Pancreas (tissue), 10 donors: ENCODE measurements at regions not wholly inside any gene's neighbourhood (a gene's known extent, or its start where the extent isn't known, plus 50 kb on each side); places are given as distances from the start of the nearest gene placed in this dataset.

Source experiments
- ATAC-seq, 4 donors: fragments of 200-7000 bp; cut with Tn5 transposase; one replicate each; pipeline versions ENCODE4 v1.8.0 to v1.9.1; 2020; ENCODE audit warnings: mild to moderate bottlenecking in 4 of 4, moderate library complexity in 4 of 4
- DNase-seq, 6 donors: peaks; one replicate each; pipeline ENCODE4 v3.0.0-alpha.2; 2020
- FAIRE-seq: peaks from 2 replicates; lab custom pipeline; 2012; peaks lifted over from hg19 to GRCh38; lab: Jason Lieb, UNC
- H3K27ac ChIP-seq, 4 donors: fragments of 200-600 bp; sonication (generic); 1 replicate in 3 of 4; 2 replicates in 1 of 4; pipeline versions ENCODE4 v1.5.0 to v1.8.0; 2020
- H3K27me3 ChIP-seq, 4 donors: fragments of 200-600 bp; one replicate each; pipeline ENCODE4 v1.8.0; 2021
- H3K36me3 ChIP-seq, 3 donors: fragments of 200-600 bp; sonication (generic) in 1 of 3; one replicate each; pipeline versions ENCODE4 v1.5.0 to v1.8.0; 2020 to 2021
- H3K4me1 ChIP-seq, 3 donors: fragments of 200-600 bp; one replicate each; pipeline ENCODE4 v1.8.0; 2021
- H3K4me3 ChIP-seq, 4 donors: fragments of 200-600 bp; sonication (generic) in 2 of 4; one replicate each; pipeline versions ENCODE4 v1.5.0 to v1.8.0; 2020 to 2021
- H3K9me3 ChIP-seq, 4 donors: fragments of 200-600 bp; one replicate each; pipeline ENCODE4 v1.8.0; 2021
- WGBS, 2 donors: extraction: QIAGEN DNeasy Blood & Tissue Kit; methylation state at CpG; one replicate each; pipeline ENCODE4 v1.1.7; 2013; 5-methylcytosine and 5-hydroxymethylcytosine counted together
- intact Hi-C, 3 donors: fragments of 100-400 bp; cut with DNase I; formaldehyde crosslinking; loops; one replicate each; pipeline versions ENCODE4 v1.11.1 to v1.14.2; 2022
- TF ChIP-seq, protein P1 (sequence below), 4 donors: fragments of 200-600 bp; sonication (generic) in 3 of 4; IDR thresholded peaks; one replicate each; pipeline versions ENCODE4 v1.5.0 to v1.8.0; 2021; ENCODE audit warnings: antibody characterized with exemption in 4 of 4
- donor health status: healthy with polysubstance abuse.
- donor health status: DM: no; HTN: no; CAD: no; lungs with moderate emphysema.
- donor health status: DM: no; HTN: no; CAD: no.
- donor health status: control.
- donor health status: control.
- donor health status: Bipolar disorder and iron deficiency.
- donor health status: DM: yes; HTN: yes; CAD: no.
- donor health status: DM: no; HTN: no; CAD: no.
- donor health status: DM: no; HTN: no; CAD: no.
- donor health status: DM: yes; HTN: yes; CAD: no.

DNA sequence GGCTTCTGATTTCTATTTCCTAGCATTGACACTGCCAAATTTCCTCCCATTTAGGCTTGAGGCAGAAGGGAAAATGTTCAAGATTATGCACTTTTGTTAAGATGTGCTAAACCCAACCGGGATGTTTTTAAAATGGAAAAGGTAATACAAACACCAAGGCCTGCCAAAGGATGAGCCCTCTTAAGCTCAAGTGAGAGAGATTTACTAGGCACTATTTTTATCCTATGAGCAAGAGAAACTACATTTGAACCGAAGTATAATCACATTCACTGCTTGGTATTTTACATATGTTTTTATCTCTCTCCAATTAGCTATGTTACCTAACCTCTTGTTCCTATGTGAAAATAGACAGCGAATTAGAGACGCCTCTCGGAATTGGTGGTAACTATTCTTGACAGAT lies 295.8 kb downstream of the GABRB3 start:
- no peak overlapping the region for H3K27ac ChIP-seq
- TF ChIP-seq, protein P1, sequence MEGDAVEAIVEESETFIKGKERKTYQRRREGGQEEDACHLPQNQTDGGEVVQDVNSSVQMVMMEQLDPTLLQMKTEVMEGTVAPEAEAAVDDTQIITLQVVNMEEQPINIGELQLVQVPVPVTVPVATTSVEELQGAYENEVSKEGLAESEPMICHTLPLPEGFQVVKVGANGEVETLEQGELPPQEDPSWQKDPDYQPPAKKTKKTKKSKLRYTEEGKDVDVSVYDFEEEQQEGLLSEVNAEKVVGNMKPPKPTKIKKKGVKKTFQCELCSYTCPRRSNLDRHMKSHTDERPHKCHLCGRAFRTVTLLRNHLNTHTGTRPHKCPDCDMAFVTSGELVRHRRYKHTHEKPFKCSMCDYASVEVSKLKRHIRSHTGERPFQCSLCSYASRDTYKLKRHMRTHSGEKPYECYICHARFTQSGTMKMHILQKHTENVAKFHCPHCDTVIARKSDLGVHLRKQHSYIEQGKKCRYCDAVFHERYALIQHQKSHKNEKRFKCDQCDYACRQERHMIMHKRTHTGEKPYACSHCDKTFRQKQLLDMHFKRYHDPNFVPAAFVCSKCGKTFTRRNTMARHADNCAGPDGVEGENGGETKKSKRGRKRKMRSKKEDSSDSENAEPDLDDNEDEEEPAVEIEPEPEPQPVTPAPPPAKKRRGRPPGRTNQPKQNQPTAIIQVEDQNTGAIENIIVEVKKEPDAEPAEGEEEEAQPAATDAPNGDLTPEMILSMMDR (IDR thresholded peaks at IDR 0.05) = no peak
- no peaks in the 10 kb centered on the region for H3K27me3 ChIP-seq
- H3K4me3 ChIP-seq = no peak overlapping the region
- WGBS, 2 donors = 72 to 81% methylated on average over 5 of the region's 5 CpGs
- H3K9me3 ChIP-seq = no peaks in the 10 kb centered on the region
- H3K4me1 ChIP-seq = no peaks in the 10 kb centered on the region
- FAIRE-seq (no peak), DNase-seq (no peak), ATAC-seq (no peak)
- intact Hi-C loops = no loop called here
- no peaks in the 10 kb centered on the region for H3K36me3 ChIP-seq

DNA sequence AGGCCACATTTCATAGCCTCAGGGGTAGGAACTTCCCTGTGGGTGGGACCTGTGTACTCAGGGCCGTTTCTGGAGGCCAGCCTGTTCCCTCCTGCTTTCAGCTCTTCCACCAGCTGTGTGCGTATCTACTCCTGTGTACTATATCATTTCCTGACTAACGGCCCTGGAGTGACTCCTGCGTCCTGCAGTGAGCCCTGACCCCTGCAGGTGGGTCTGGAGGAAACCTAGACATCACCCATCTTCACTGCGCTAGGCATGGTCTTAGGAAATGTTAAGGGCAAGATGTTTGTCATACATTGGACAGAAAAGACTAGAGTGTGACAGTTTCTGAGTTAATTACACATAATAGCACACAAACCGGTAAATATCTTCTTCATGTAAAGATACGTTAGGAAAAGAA lies 297.3 kb downstream of the GABRB3 start:
- Histone ChIP-seq H3K27me3 (no peaks in the 10 kb centered on the region), H3K36me3 (no peaks in the 10 kb centered on the region), H3K4me1 (no peaks in the 10 kb centered on the region), H3K27ac (no peak overlapping the region), H3K9me3 (no peaks in the 10 kb centered on the region), H3K4me3 (no peak overlapping the region)
- TF ChIP-seq, protein P1 (IDR thresholded peaks at IDR 0.05) = no peak
- DNase-seq = no peak
- intact Hi-C loops = no loop called here
- no peak for FAIRE-seq
- no peak for ATAC-seq
- 63 to 72% methylated on average over 7 of the region's 7 CpGs for WGBS, 2 donors

DNA sequence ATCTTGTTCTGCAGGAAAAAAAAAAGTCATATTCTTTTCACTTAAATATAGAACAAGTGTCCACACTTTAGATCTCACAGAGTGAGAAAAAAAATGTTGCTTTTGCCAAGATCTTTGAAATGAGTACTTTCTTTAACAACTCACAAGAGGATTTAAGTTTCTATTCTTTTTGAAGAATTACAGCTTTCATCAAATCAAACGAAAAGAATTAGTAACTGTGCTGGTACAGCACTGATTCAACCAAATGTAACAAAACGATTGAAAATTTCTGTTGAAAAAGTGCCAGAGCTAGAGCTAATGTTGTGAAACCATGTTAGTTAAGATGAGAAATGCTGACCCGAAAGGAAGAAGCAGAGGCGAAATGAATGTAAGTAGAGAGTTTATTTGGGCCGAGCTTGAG lies 300.2 kb downstream of the GABRB3 start:
- H3K9me3 ChIP-seq = no peaks in the 10 kb centered on the region
- no peaks in the 10 kb centered on the region for H3K36me3 ChIP-seq
- H3K27me3 ChIP-seq = no peaks in the 10 kb centered on the region
- DNase-seq (no peak), FAIRE-seq (no peak), ATAC-seq (no peak)
- intact Hi-C loops = no loop called here
- H3K4me3 ChIP-seq = no peak overlapping the region
- TF ChIP-seq, protein P1 (IDR thresholded peaks at IDR 0.05) = no peak
- 71% methylated on average over 5 of the region's 5 CpGs for WGBS, 2 donors
- H3K27ac ChIP-seq = no peak overlapping the region
- no peaks in the 10 kb centered on the region for H3K4me1 ChIP-seq

DNA sequence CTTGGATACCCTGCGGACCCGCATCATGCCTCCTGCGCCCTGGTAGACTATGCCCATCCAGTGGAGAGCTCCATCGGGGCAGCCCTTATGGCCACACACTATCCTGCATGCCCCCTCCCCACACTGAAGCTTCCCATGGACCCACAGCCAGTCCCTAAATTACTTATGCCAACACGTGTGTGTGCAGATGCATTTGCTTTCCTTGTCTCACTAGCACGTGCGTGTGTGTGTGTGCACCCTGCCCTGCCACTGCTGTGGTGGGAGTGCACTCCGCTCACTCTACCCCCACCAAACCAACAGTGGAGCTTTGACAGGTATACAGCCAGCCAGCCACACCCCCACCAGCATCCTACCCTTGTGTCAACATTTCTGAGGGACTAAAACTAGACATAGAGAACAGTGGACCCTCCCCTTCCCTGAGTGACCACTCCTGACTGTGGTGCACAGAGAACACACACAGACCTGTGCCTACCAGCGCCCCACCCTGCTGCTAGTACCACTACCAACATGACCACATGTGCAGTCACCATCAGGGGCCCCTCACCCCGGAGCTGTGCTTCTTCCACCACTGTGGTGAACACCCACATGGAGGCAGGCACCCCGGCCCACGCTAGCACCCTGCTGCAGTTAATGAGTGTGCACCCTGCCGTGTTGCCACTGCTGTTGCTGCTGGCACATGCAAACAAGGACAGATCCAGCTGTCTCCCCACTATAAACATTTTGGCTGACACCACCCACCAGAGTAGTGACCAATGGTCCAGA lies 310.8 kb downstream of the GABRB3 start:
- Histone ChIP-seq H3K27ac (no peak overlapping the region), H3K9me3 (no peaks in the 10 kb centered on the region), H3K27me3 (no peaks in the 10 kb centered on the region), H3K36me3 (no peaks in the 10 kb centered on the region), H3K4me3 (no peak overlapping the region), H3K4me1 (no peaks in the 10 kb centered on the region)
- FAIRE-seq (no peak), DNase-seq (peak in 1 of 6 donors; percentile 60), ATAC-seq (no peak)
- intact Hi-C loops = no loop called here
- TF ChIP-seq, protein P1 (IDR thresholded peaks at IDR 0.05) = no peak
- 70 to 76% methylated on average over 13 of the region's 13 CpGs for WGBS, 2 donors

DNA sequence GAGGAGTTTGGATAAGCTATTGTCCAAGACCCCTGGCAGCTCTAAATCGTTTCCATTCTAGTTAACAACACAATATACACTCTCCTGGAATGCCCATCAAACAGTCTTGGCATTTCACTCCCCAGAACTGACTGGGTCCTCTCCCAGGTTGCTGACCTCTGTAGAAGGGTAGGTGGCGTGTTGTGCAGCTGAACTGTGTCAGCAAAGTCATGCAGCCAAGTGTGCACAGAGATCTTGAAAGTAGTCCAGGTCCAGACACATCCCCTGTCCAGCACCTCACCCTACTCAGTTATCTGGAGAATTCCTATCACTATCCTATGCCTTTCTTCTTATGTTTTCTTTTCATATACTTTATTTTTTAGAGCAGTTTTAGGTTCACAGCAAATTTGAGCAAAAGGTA lies 312.7 kb downstream of the GABRB3 start:
- no peak for DNase-seq
- no peaks in the 10 kb centered on the region for H3K9me3 ChIP-seq
- intact Hi-C loops = no loop called here
- 28 to 29% methylated on average over 2 of the region's 2 CpGs for WGBS, 2 donors
- no peaks in the 10 kb centered on the region for H3K27me3 ChIP-seq
- TF ChIP-seq, protein P1 (IDR thresholded peaks at IDR 0.05) = no peak
- H3K27ac ChIP-seq = no peak overlapping the region
- no peaks in the 10 kb centered on the region for H3K36me3 ChIP-seq
- ATAC-seq = no peak
- no peak overlapping the region for H3K4me3 ChIP-seq
- FAIRE-seq = no peak
- H3K4me1 ChIP-seq = no peaks in the 10 kb centered on the region
